ENCODE measurements at regions not wholly inside any gene's neighbourhood (a gene's known extent, or its start where the extent isn't known, plus 50 kb on each side); places are given as distances from the start of the nearest gene placed in this dataset.
"Not testable (repeated sequence)": the region's sequence is repeated elsewhere in the genome, so short reads cannot be mapped to it uniquely, and the experiment has no call there.

DNA sequence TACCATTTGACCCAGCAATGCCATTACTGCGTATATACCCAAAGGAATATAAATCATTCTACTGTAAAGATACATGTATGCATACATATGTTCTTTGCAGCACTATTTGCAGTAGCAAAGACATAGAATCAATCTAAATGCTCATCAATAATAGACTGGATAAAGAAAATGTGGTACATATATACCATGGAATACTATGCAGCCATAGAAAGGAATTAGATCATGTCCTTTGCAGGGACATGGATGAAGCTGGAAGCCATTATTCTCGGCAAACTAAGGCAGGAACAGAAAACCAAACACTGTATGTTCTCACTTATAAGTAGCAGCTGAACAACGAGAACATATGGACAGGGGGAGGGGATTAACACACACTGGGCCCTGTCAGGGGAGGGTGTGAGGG lies 54.8 kb upstream of the ZNF30 start:
- DNase-seq = not testable (repeated sequence)

DNA sequence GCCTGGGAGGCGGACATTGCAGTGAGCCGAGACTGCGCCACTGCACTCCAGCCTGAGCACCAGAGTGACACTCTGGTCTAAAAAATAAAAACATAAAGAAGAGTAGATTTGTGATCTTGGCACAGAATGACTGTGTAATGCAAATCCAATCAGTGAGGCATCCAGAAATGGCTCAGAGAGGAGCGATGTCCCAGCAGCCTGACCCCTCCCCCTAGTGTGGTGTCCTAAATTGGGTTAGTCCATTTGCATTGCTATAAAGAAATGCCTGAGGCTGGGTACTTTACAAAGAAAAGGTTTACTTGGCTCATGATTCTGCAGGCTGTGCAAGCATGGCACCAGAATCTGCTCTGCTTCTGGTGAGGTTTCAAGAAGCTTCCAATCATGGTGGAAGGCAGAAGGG lies 59.1 kb upstream of the ZNF30 start:
- DNase-seq = no peak

DNA sequence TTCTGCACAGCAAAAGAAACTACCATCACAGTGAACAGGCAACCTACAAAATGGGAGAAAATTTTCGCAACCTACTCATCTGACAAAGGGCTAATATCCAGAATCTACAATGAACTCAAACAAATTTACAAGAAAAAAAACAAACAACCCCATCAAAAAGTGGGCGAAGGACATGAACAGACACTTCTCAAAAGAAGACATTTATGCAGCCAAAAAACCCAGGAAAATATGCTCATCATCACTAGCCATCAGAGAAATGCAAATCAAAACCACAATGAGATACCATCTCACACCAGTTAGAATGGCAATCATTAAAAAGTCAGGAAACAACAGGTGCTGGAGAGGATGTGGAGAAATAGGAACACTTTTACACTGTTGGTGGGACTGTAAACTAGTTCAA lies 61.5 kb upstream of the ZNF30 start:
- not testable (repeated sequence) for DNase-seq

DNA sequence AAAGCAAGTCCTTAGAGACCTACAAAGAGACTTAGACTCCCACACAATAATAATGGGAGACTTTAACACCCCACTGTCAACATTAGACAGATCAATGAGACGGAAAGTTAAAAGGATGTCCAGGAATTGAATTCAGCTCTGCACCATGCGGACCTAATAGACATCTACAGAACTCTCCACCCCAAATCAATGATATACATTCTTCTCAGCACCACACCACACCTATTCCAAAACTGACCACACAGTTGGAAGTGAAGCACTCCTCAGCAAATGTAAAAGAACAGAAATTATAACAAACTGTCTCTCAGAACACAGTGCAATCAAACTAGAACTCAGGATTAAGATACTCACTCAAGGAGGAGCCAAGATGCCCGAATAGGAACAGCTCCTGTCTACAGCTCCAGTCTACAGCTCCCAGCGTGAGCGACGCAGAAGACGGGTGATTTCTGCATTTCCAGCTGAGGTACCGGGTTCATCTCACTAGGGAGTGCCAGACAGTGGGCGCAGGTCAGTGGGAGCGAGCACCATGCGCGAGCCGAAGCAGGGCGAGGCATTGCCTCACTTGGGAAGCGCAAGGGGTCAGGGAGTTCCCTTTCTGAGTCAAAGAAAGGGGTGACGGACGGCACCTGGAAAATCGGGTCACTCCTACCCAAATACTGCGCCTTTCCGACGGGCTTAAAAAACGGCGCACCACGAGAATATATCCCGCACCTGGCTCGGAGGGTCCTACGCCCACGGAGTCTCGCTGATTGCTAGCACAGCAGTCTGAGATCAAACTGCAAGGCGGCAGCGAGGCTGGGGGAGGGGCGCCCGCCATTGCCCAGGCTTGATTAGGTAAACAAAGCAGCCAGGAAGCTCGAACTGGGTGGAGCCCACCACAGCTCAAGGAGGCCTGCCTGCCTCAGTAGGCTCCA lies 66.6 kb upstream of the ZNF30 start:
- DNase-seq = not testable (repeated sequence)

DNA sequence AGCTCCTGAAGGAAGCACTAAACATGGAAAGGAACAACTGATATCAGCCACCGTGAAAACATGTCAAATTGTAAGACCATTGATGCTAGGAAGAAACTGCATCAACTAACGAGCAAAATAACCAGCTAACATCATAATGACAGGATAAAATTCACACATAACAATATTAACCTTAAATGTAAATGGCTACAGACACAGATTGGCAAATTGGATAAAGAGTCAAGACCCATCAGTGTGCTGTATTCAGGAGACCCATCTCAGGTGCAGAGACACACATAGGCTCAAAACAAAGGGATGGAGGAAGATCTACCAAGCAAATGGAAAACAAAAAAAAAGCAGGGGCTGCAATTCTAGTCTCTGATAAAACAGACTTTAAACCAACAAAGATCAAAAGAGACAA lies 67.4 kb upstream of the ZNF30 start:
- DNase-seq = not testable (repeated sequence)

DNA sequence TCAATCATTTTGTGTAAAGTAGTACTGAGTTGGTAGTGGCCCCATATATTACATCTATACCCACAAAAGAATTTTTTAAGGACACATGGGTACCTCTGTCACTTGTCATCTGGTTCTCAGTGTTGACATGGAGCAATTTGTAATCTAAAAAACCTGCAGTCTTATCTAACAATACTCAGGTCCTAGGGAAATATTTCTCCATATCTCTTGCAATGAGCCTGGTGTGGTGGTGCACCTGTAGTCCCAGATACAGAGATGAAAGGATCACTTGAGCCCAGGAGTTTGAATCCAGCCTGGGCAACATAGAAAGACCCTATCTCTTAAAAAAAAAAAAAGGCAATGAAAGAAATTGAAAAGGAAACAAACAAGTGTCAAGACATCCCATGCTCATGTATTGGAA lies 70.7 kb upstream of the ZNF30 start:
- DNase-seq = no peak

DNA sequence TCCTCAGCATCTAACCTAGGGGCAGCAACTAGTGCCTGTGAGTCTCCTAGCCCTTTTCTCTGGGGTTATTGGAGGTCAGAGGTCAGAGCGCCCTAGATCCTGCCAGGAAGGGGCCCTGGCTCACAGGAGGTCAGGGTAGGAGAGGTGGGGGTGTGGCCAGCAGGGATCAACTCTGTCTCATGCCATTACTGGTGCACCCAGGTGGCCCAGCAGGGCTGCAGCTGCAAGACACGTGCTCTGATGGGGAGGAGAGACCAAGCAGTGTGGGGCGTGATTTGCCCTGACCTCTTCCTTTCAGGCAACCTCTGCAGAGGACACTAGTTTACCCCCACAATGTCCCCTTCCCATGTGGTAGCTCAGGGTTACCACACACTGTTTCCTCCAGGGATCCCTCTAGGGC lies 73.3 kb upstream of the ZNF30 start:
- no peak for DNase-seq

DNA sequence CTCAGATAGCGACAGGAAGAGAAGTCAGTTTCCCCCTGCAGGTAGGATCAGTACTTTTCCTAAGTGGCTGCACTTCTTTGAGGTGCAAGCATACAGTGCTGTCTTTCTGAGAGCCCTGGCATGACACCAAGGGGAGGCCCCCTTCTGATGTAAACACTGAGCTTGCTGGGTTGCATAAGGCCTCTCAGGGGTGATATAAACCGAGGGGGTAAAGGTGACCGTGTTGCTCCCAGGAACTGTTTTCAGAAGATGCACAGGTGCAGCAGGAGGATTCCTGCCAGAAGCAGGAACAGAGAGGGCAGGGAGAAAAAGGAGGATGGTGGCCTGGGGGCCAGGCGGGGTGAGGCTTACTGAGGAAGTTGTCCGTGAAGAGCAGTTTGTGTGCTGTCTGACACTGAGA lies 74.0 kb upstream of the ZNF30 start:
- no peak for DNase-seq

DNA sequence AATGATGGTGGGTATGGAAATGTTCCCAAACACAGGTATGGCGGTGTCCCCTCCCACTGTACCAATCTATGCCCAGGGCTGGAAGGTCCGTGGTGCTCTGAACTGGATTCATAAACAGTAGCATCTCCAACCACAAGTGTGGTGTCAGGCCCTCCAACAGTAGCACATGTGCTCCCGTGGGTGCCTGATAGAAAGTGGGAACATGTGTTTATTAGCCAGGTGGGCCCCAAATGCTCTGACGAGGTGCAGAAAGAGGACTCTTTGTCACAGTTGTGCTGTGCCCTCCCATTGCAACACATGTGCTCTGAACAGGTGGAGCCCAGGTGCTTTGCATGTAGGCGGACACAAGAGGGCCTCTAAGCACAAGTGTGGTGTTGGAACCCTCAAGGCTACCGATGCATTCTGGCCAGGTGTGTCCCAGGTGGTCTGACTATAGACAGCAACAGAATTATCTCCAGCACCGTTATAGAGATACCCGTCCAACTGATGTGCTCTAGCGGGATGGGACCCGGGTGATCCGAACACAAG lies 75.4 kb upstream of the ZNF30 start:
- peak; percentile 17 for DNase-seq

DNA sequence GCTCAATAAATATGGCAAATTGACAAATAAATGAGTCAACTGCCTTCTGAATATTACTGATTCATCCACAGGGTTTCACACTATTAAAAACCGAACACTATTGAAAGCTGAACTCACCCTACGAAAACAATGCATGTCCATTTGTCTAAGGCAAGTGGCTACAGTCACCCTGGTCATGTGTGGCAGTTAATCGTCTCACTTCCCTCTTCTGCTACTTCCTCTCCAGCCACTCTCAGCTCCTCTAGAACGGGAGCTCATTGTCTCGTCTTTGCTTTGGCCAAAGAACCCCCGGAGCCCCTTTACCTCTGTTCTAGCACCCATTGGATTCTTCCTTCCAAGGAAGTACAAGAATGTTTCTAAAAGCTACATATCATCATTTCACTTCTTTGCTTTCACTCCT lies 74.4 kb upstream of the ZNF599 start:
- no peak for DNase-seq

DNA sequence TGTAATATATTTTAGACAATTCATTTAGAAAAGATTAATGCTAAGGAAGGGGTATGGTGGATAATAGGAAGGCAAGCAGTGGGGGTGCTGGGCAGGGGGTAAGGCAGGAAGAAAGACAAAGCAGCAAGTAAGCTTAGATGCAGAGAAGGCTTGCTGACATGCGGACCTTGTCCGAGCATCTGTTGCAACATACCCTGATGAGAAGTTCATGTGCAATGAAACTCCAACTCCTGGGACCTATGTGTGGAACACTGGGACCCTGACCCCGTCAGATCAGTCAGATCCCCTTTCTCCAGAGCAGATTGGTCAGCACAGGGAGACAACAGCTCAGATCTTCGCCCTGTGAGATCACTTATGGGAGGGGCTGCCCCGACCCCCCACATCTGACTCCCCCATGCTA lies 71.3 kb upstream of the ZNF599 start:
- DNase-seq = no peak

DNA sequence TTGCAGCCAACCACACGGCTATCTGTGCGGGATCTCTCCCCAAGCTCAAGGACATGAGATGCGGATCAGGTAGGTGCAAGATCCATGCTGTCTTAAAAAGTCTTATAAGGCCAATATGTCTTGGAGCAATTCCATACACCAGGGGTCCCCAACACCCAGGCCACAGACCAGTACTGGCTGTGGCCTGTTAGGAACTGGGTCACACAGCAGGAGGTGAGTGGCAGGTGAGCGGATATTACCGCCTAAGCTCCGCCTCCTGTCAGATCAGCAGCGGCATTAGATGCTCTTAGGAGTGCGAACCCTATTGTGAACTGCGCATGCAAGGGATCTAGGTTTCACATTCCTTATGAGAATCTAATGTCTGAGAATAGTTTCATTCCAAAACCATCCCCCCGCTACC lies 68.8 kb upstream of the ZNF599 start:
- DNase-seq = no peak

DNA sequence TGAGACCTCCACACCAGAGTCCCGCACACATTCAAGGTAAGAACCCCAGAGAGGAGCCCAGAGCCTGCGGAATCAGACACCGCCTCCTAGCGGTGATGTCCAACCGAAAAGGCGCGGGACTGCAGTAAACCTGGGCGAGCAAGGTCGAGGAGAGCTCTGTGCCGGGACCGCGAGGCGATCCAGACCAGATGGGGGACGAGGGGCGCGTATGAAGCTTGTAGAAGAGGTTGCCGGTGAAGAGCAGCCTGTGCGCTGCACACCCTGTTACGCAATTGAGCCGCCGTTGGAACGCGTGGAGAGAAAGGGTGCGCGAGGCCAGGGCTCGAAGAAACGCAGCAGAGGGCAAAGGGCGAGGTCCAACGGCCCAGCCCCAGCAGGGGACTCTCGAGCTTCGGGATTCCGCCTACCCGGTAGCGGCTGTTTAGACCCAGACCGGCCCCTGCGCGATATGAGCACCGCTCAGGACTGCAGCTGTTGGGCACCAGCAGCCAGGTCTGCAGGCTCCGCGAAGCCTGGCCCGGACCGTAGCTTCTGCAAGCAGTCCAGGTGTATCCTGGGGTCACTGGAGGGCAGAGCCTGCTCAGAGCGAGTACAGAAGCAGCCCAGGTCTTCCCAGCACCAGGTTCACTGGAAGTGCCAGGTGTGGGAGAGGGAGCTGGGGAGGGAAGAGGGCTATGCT lies 65.9 kb upstream of the ZNF599 start:
- no peak for DNase-seq

DNA sequence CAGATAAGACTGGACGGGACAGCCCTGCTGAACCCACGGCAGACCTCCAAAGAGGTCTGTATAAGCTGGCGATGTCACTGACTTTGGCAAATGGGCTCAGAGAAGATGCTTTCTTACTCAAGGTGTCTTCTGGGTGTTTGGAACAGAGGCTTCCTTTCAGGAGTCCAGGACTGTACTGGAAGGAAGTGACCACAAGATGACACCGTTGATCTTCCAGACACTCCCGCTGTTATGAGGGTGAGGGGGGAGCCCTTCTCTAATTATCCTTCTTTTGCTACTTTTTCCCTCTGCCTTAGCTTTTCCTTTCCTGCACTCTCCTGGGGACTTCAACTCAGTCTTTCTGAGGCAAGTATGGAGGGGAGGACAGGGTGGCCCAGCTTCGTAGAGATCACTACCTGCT lies 65.2 kb upstream of the ZNF599 start:
- DNase-seq = no peak

DNA sequence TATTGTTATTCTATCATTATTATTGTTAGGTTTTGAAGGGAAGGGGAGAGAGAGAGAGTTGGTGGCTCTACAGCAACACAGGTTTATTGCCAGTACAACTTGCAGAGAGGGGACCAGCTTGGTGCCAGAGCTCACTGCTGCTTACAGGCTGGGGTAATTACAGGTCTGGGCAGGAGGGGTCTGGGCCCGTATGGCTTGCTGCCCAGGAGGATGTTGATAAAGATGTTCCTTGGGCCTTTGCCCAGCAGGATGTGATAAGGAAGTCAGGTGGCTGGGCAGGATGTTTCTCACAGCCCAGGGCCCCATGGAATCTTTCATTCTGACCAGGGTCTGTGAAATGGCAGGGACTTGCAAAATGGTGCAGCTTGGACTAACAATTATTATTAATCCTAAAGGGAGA lies 64.2 kb upstream of the ZNF599 start:
- no peak for DNase-seq

DNA sequence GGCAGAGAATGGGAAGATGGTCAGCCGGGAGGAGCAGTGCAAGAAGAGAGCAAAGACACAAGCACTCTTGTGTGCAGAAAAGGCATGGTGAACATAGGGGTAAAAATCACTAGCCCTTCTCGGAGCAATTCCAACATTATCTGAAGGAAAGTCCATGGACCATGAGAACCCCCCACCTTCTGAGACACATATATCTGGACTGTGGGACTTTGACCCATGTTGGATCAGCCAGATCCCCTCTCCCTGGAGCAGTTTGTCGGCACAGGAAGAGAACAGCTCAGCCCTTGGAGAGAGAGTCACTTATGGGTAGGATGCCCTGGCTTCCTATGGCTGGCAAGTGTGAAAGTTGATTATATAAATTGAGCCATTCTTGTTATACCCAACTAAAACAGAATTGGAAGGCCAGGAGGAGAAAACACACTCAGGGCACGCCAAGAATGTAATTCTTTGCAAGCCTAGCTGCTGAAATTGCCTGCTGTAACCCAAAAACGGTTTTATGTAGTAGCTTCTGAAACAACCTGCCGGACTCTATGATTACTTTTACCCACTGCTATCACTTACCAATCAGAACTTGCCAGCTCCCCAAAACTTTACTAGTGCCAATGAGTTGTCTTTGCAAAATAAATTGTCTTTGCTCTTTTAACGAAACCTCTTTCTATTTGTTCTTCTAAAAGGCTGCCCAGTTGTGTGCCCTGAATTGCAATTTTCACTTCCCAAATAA lies 62.8 kb upstream of the ZNF599 start:
- no peak for DNase-seq

DNA sequence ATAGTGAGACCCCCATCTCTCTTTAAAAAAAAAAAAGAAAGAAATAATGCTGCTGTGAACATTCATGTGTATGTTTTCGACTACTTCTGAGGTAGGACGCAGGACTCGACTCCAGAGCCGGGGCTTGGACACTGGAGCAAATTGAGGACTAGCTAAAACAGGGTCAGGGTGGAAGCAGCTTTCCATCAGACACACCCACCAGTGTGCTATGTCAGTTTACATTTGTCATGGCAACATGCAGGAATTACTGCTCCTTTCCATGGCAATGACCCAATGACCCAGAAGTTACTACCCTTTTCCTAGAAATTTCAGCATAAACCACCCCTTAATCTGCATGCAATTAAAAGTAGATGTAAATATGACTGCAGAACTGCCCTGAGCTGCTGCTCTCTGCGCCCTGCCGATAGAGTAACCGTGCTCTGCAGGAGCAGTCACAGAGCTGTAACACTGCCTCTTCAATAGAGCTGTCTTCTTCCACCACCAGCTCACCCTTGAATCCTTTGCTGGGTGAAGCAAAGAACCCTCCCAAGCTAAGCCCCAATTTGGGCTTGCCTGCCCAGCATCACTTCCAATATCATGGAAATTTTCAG lies 61.6 kb upstream of the ZNF599 start:
- no peak for DNase-seq

DNA sequence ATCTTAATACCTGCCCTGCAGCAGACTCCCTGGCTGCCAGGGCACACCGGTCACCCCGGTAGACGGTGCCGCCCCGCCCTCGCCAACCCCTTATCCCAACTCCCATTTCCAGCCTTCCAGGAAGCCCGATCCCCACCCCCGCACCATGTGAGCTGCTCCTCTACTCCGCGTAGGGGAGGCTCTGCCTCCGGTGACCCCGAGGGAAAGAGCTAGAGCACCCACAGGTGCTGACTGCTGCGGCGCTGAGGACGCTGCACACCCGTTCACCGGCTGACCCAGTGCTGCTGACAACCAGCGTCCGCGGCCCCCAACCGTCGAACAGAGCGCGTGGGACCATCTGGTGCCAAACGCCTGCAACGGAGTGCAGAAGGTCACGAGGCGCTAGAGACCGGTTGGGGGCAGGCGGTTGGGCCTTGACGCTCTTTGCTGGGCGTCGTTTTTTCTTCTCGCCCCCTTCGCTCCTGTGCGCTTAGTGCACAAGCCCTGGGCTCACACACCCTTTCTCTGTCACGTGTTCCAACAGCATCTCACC lies 59.6 kb upstream of the ZNF599 start:
- no peak for DNase-seq

DNA sequence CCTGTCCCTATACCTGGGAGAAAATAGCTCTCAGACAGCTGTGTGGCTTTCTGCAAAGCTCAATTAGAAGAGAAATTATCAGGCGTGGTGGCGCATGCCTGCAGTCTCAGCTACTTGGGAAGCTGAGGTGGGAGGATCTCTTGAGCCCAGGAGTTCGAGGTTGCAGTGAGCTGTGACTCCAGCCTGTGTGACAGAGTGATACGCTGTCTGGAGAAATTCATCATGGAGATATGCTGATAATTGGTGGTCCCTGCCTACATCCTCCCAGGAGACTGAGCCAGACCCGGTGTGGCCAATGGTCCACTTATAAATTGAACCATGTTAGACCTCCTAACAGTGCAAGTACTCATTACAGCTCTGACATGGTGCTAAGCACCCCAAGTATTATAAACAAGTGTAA lies 58.7 kb upstream of the ZNF599 start:
- no peak for DNase-seq

DNA sequence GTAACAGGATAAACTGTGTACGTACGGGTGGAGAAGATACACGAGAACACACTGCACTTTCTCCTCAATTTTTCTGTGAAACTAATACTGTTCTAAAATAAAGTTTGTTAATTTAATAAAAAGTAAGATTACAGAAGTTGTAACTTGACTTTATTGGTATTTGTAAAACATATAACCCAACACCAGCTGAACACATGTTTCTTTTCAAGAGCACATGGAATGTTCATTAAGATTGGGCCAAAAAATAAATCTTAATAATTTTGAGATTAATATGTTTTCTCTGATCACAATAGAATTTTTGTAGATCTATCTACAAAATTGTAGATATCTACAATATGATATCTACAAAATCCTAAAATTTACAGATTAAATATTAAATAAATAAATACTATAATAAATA lies 55.1 kb upstream of the ZNF599 start:
- DNase-seq = no peak

DNA sequence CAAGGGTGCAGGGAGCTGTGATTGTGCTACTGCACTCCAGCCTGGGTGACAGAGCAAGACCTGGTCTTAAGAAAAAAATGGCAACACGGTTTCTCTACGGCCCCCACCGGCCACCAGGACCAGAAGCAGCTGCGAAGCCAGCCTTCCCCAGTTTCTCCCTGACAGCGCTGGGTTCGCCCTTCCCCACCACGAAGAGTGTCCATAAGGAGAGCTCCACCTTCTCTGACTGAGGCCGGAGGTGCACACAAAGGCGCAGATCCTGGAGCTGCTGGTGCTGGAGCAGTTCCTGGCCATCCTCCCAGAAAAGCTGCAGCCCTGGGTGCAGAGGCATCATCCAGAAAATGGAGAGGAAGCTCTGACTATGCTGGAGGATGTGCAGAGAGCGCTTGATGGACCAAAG lies 52.2 kb upstream of the ZNF599 start:
- no peak for DNase-seq

DNA sequence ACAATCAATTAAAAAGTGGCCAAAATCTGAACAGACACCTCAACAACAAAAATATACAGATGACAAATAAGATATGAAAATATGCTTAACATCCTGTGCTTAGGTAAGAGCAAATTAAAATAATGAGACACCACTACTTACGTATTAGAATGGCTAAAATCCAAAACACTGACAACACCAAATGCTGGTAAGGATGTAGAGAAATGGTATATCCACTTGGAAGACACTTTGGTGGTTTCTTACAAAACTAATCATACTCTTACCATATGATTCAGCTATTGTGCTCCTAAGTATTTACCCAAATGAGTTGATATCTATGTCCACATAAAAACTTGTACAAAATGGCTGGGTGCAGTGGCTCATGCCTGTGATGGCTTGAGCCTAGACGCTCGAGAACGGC lies 51.7 kb upstream of the ZNF599 start:
- no peak for DNase-seq
